Inflammatory macrophage treated with lipopolysaccharide for 4 hours (primary cell): ENCODE measurements at regions not wholly inside any gene's neighbourhood (a gene's known extent, or its start where the extent isn't known, plus 50 kb on each side); places are given as distances from the start of the nearest gene placed in this dataset.
"Not testable (repeated sequence)": the region's sequence is repeated elsewhere in the genome, so short reads cannot be mapped to it uniquely, and the experiment has no call there.

Experiments
- DNase-seq: peaks from one replicate; pipeline ENCODE4 v3.0.0-alpha.2; 2020

DNA sequence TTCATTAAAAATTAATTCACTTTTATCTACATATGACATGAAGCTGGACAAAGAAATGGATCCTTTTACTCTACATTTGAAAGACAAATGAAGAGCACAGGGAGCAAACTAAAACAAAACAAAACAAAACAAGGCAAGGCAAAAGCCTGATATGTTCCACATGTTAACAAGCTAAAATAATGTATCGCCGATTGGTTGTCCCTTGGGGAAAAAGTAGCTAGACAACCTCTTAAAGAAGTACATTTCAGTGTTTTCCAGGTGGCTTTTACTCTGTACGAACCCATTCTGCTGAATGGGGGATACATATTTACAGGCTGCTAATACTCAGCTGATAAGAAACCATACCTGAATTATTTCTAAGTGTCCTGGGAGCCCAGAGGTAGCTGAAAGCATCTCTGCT, 493.0 kb upstream of the TBL1XR1 start:
- DNase-seq: no peak

DNA sequence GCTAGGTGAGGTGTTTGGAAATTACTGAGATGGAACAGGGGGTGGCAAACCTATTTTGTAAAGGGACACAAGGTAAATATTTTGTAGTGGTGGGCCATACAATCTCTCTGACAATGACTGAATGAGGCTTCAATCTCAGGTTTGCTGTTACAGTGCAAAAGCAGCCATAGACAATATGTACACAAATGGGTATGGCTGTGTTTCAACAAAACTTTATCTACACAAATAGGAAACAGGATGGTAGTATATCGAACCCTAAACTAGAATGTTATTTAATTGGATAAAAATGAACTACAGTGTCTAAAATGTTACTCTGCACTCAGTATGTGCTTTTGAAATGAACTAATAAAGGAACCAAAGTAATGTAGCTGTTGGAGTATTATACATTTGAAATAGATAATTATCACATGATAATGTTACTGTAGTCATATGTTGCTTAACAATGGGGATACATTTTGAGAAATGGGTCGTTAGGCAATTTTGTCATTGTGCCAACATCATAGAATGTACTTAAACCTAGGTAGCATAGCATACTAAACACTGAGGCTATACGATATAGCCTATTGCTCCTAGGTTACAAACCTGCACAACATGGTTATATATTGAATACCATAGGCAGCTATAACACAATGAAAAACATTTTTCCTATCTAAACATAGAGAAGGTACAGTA, 495.2 kb upstream of the TBL1XR1 start:
- peak; percentile 74 for DNase-seq

DNA sequence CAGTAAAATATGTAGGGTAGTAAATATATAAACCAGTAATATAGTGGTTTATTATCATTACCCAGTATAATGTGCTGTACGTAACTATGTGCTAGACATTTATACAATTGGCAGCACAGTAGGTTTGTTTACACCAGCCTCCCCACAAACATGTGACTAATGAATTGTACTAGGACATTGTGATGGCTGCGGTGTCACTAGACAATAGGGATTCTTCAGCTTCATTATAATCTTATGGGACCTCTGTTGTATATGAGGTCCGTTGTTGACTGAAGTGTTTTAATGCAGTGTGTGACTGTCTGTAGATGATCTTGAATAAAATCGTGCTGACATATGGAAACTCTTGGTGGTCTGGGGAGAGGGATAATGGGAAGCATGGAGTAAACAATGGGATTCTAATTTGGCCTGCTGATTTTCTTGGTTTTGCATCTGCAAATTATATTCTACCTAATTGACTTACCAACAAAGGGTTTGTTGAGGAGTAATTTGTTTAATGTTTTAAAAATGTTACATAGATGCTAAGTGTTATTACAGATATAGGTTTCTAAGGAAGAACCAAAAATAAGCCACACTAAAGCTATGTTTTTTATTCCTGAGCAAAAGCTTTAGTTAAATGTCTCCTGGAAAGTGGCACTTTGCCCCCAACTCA, 496.5 kb upstream of the TBL1XR1 start:
- no peak for DNase-seq

DNA sequence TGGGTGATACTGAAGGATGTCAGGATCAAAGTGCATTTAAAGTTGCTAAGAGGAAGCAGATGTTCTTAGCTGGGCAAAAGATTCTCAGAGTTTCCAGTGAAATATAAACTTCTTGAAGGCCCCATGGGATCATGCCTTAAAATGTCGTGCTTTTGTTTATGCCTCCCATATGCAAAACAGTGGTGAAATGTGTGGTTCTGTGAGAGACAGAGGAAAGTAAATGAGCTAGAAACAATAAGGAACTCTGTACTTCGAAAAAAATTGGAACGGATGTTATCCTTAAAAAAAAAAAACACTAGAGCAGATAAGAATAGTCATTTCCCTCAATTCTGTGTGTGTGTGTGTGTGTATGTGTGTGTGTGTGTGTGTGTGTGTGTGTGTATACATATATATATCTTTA, 497.0 kb upstream of the TBL1XR1 start:
- DNase-seq: peak; percentile 33

DNA sequence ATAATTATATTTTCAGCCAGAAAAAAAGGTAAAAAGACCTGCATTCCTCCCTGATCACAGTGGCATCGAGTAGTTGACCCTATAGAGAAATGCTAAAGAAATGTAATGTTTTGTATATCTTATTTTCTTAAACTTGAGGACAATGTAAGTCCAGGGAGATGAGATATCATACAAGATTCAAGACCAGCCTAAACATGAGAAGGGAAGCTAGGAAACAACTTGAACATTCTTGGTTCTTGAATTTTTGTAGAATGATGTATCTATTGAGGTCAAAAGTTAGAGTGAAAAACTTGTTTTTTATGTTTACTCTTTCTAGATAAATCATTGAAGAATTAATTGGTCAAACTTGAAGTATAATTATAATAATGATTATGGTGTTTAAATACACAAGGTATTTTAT, 497.7 kb upstream of the TBL1XR1 start:
- DNase-seq: no peak

DNA sequence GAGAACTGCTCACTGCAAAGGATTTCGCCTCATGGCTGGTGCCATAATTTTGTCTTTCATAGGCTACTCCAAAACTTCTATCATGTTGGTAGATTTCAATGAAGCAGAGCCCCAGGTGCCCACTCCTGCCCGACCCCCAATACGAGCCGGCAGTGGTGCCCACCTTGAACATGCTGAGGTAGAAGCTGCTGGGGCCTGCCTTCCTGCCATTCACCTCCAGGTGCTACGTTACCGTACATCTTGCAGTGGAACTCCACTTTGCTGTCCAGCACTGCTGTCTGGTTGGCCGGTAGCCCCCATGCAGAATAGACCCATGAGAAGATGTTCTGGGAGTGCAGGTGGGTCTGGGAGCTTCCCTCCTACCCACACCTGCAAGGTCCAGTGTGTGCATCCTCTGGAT, 502.8 kb upstream of the TBL1XR1 start:
- DNase-seq: no peak

DNA sequence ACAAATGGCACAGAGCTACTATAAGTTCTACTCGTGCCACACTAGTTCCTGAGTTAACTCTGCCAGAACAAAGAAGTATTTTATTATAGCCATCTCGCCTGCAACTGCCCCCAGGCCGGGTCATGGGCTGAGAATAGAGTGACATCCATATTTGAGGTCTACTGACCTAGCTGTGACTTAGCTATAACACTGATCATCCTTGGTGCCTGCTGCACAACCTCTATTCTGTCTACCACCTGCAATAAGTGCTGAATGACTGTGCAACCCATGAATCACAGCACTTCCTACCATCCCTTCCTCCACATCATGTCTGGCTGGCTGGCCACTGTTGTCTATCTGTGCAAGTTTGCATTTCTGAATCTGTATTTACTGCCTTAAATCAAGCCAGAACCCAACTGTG, 506.5 kb upstream of the TBL1XR1 start:
- no peak for DNase-seq

DNA sequence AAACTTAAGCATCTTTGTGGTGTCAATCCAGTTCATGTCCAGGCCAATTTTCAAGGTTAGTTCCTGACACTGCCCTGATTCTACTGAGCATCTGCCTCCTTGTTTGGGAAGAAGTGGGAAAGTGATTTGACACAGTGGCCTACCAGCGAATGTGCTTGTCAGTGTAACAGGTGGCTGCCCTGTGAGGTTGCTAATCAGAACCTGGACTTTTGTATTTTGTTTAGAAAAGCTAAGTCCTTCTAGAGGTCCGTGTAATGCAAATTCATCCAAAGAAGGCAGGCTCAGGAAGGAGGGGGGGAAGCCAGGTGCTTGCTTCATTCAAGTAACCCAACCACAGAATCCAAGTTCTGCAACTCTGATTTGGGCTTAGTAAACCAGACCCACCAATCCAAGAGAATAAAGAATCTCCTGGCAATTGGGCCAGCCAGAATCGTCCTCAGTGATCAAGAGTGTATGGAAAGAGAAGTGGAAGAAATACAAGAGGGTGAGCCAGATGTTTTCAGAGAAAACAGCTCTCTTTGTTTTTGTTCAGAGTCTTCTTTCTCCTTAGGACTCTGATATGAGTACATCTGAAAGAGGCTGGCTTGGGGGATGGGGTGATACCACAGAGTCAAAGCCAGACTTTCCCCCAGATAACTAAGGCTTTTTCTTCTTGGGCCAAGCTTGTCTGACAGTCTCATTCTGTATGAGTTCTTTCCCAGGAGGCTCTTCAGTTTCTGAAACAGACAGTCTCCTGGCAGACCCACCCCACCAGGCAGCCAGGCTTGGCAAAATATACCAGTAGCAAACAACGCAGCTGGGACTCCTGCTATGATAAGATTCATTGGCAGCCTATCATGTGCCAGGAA, 508.9 kb upstream of the TBL1XR1 start:
- DNase-seq: no peak

DNA sequence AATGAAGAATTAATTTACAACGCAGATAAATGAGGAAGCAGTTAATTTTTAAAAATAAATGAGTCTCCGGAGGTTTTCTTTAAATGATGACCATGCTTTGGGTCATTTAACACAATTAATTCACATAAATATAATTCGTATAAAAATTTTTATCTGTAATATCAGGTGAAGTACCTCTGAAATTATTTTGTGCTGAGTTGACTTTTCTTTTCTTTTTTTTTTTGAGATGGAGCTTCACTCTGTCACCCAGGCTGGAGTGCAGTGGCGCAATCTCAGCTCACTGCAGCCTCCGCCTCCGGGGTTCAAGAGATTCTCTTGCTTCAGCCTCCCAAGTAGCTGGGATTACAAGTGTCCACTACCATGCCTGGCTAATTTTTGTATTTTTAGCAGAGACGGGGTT, 512.2 kb upstream of the TBL1XR1 start:
- DNase-seq: not testable (repeated sequence)

DNA sequence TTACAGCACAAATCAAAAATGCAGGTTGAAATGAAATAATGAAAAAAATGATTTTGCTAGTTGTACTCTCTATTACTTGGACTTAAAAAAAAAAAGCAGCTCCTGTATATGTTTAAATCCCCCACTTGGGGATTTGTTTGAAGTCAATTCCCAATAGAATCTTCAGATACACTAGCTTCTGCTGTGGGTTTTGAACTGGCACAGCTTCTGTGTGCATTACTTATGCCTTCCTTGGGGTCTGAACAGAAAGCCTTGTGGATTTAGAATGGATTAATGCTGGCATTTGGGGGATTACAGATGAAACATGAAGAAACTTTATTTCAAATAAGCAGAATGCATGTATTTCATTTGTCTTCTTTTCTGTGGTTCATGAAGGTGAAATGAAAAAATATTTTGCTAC, 513.2 kb upstream of the TBL1XR1 start:
- DNase-seq: no peak

DNA sequence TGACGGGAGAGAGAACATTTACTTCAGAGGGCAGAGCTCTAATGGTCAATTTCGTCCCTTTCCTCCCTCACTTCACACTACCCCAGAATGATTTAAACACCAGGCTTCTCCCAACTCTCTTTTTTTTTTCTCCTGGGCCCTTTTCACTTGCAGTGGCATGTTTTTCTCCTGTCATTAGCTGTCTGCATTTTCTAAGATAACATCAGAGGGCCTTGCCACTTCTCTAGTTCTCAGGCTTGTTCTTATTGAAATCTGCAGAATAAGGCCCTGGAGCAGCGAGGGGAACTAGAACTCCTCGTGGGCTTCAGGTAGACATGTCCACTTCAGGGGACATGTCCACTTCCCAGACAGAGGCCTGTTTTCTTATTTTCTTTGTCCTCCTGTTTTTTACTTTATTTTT, 514.4 kb upstream of the TBL1XR1 start:
- no peak for DNase-seq

DNA sequence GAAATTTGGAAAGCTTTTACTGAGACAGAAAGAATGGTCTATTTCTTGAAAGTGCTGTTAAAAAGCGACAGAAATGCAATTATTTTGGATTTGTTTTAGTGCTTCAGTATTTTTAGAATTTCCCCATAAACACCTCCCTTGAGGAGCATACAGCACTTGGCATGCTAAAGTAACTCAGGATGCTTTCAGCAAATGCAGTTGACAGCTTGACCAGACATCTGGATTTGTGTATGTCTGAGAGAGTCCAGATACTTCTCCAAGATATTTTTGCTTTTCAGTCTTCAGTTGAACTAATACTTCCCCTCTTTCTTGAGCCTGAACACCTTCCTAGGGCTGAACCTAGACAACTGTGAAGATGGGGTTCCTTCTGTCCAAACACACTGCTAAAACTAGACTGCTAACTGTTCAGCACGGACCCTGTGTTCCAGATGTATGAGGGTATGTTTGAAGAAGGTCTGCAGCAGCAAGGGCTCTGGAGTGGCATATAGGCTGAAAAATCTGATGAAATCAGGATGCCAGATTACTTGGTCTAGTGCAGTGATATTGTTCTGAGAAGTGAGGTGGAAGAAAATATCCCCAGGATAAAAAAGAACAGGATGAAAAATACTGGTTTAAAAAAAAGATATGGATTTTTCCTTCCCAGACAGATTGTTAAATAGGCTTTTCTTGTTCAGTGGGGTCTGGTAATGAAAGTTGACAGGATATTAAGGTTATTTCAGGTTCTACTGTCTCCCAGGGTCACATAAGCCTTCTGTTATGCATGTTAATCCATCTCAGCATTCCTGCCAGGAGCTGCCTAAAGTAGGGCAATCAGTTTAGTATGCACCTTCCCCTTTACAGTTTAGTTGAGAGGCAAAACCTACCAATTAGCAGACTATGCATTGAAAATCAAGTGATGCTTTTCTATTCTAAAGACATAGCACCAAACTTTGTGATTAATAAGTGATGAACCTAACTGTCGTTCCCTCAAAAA, 516.9 kb upstream of the TBL1XR1 start:
- no peak for DNase-seq

DNA sequence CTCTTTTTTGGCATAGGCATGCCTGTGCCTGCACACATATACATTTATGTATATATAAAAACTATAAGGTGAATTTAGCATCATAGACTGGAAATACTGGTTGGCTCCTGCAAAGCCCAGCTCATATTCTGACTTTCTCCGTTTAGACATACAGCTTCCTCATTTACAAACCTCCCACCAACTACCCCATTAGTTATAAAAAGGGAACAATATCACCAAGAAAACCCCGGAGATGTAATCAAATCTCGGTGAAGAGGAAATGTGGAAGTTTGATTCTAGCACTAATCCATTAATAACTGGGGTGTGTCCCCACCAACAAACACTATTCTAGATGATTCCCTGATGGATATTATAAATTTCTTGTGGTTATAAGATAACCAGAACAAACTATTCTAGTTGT, 517.7 kb upstream of the TBL1XR1 start:
- DNase-seq: peak; percentile 87

DNA sequence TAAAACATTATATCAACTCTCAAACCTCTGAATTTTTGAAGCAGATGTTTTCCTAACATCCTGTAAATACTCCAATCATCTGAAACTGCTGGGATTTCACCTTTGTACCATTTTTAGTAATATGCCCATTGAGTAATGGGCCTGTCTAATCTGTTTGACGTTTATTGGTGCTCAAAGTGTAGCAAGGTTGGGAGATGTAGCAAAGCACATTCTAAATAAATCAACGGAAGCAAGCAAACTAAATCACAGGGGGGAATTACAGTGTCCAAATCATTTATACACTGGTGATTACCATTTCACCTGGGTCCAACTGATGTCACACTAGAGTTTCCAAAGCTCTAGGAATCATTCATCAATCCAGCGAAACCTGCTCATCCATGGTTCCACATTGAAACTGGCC, 518.7 kb upstream of the TBL1XR1 start:
- DNase-seq: no peak

DNA sequence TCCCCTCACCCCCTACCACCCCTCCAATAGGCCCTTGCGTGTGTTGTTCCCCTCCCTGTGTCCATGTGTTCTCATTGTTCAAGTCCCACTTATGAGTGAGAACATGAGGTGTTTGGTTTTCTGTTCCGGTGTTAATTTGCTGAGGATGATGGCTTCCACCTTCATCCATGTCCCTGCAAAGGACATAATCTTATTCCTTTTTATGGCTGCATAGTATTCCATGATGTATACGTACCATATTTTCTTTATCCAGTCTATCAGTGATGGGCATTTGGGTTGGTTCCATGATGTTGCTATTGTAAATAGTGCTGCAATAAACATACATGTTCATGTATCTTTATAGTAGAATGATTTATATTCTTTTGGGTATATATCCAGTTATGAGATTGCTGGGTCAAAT, 523.6 kb upstream of the TBL1XR1 start:
- DNase-seq: not testable (repeated sequence)

DNA sequence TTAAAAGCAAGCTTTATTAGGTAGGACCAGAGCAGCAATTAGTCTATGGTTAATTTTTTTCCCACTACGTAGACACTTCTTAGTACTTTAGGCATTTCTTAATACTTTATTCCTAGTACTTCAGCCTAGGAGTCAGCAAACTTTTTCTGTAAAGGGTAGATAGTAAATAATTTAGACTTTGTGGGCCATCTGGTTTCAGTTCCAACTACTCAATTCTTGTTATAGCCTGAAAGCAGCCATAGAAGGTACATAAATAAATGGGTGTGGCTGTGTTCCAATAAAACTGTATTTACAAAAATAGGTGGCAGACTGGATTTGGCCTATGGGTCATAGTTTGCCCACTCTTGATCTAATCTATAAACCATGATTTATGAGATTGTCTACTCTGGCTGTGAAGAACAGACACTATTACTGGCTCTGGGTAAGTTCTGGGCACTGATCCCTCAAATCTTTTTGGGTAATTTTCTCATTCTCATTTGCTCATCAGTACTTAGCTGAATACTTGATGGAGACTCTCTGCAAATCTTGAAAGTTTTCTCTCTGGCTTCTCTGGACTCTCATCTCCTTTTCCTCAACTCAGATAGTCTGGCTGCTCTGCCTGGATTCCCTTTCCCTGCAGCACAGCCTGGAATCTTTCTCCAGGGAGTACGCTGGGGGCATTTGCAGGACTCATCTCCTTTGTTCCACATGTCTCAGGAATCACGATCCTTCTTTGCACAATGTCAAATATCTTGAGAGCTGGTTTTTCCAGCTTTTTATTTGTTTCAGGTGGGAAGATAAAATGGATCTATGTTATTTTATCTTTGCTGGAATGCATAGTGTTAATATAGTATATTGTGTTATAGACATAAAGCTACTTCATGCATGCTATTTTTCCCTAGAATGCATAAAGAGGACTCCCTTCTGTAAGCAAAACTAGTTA, 524.8 kb upstream of the TBL1XR1 start:
- DNase-seq: no peak

DNA sequence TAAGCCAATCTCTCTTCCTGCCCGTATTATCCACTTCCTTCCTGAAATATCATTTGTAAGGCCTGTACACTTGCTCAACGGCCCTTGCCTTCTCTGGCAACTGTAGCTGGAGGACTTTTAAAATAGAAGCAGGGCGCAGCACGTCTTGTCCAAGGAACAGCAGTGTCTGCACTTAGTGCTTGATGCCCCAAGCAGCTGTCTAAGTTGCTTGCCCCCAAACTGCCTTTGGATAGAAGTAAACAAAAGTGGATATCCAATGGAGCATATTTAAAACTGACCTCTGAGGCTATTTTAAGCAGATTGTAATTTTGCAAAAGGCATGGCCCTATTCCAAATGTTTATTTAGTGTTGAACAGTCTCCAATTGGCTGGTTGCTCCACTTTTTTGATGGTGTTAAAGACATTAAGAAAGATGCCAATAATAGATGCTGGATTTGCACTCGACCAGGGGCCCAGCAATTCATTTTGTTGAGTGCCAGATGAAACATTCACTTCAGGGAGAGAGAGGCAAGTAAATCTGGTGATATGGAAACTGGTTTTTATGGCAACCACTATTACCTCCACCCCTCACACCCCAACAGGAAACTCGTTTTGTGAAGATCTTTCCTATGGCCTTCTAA, 526.8 kb upstream of the TBL1XR1 start:
- DNase-seq: peak; percentile 62

DNA sequence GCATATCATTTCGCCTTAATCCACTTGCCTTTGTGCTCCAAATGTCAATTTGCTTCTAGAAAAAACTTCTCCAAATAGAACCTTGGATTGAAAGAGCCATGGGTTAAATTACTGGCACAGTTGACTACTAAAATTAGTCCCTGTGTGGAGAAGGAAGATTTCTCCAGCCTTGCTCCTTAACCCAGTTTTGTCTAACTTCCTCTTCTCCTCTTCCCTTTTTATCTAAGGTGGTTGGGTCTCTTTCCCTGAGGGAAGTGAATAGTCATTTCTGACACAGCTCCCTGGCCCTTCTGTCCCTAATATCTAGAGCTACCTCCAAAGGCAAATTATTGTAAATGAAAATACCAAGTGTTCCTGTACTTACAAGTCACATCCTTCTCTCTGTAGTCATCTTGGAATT, 527.9 kb upstream of the TBL1XR1 start:
- DNase-seq: peak; percentile 70

DNA sequence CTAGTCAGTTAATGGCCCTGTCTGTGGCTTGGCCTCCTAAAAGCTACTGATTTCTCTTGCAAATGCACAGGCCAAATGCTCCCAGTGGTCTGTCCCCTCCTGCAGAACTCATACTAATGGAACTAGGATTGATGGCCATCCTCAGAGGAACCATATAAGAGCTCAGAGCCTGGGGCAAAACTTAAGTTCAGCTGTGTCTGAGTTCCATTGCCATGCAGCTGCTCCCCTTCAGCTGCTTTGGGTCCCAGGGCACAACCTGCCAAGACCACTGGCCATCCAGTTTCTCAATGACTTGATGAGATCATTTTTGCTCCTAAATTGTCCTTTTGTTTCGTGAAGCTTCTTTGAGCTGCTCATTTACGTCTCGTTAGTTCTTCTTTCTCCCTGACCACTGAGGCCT, 529.5 kb upstream of the TBL1XR1 start:
- DNase-seq: peak; percentile 29

DNA sequence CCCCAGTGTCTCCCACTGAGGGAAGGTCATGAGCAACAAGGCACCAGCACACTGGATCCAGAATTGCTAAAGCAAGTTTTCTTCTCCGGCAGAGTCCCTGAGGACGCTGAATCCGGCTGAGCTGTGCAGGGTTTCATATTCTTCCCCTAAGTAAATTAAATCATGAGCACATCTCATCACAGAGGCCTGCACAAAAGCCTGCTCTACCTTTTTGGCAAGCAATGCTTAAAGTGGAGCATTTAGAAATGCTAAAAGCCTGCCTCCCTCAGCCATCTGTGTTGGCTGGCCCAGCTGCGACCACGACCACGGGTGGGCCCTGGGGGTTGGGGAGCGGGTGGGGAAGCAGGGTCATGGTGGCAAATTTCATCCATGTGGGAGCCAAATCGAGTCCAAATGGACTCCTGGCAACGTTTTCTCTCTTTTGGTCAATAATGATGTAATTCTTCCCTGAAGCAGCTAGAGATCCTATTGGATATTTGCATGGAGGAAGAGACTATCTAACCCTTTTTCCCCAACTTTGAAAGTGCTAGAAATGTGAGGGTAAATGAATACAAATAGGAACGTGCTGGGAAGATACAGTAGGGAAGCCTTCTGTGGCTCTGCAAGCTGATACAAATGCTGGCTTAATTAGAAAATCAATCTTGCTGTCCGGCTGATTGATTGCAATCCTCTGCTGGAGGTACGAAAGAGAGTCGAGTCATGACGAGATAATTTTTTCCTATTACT, 532.8 kb upstream of the TBL1XR1 start:
- no peak for DNase-seq

DNA sequence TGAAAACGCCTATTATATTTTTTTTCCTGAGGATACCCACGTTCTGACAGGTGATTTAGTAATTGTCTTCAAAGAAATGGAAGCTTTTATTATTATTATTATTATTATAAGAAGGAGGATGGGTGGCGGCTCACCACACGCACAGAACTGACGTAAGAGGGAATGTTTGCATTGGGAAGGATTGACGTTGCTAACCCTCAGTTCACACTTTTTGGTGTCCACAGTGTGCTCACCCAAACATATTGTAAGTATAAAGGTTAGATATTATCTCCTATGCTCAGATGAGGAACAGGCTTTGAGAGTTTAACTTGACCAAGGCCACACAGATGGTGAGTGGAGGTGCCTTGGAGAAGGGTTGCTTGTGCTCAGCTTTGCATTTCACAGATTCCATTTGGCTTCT, 533.5 kb upstream of the TBL1XR1 start:
- DNase-seq: no peak
